DND-41 (cell line): ENCODE measurements at regions not wholly inside any gene's neighbourhood (a gene's known extent, or its start where the extent isn't known, plus 50 kb on each side); places are given as distances from the start of the nearest gene placed in this dataset.

Experiments
- ATAC-seq: fragments of 200-7000 bp; cut with Tn5 transposase; 3 replicates; pipeline ENCODE4 v1.9.1; 2021; ENCODE audit warnings: low read depth; ENCODE audit not compliant: insufficient read depth
- DNase-seq: peaks from one replicate; pipeline ENCODE4 v3.0.0-alpha.2; 2020
- H2AFZ ChIP-seq: 2 replicates; pipeline ENCODE4 v1.6.0; 2012; ENCODE audit warnings: low read depth, low read length
- H3K27ac ChIP-seq: 2 replicates; pipeline ENCODE4 v1.5.1; 2012; ENCODE audit warnings: low read length, inconsistent platforms
- H3K27me3 ChIP-seq: fragments of 200-600 bp; sonication (generic); 2 replicates; pipeline ENCODE4 v1.6.0; 2012; ENCODE audit warnings: low read length, mild to moderate bottlenecking, inconsistent platforms; ENCODE audit not compliant: insufficient read depth, poor library complexity
- H3K36me3 ChIP-seq: 2 replicates; pipeline ENCODE4 v1.5.1; 2012; ENCODE audit warnings: low read length, inconsistent platforms; ENCODE audit not compliant: insufficient read depth
- H3K4me1 ChIP-seq: 2 replicates; pipeline ENCODE4 v1.5.1; 2012; ENCODE audit warnings: mild to moderate bottlenecking, low read length; ENCODE audit not compliant: insufficient read depth
- H3K4me2 ChIP-seq: 2 replicates; pipeline ENCODE4 v1.6.0; 2012; ENCODE audit warnings: mild to moderate bottlenecking, moderate library complexity, low read length, inconsistent platforms; ENCODE audit not compliant: insufficient read depth
- H3K4me3 ChIP-seq, 2 experiments: fragments of 200-600 bp in 1 of 2; shearing (Covaris generic) in 1 of 2; 2 replicates each; pipeline ENCODE4 v1.5.1; 2012 to 2016; ENCODE audit warnings: inconsistent platforms in 2 of 2, low read length in 2 of 2, mild to moderate bottlenecking in 2 of 2, low read depth in 1 of 2, moderate library complexity in 1 of 2
- H3K79me2 ChIP-seq: 2 replicates; pipeline ENCODE4 v1.6.0; 2012; ENCODE audit warnings: low read length, inconsistent platforms; ENCODE audit not compliant: insufficient read depth
- H3K9ac ChIP-seq: 2 replicates; pipeline ENCODE4 v1.6.0; 2012; ENCODE audit warnings: low read depth, mild to moderate bottlenecking, inconsistent platforms, low read length, moderate library complexity
- H3K9me3 ChIP-seq: 2 replicates; pipeline ENCODE4 v1.5.1; 2012; ENCODE audit warnings: low read length, moderate library complexity, mild to moderate bottlenecking, inconsistent platforms; ENCODE audit not compliant: insufficient read depth, severe bottlenecking
- H4K20me1 ChIP-seq: 2 replicates; pipeline ENCODE4 v1.6.0; 2012; ENCODE audit warnings: low read length; ENCODE audit not compliant: insufficient read depth
- EZH2 ChIP-seq: IDR thresholded peaks from 3 replicates; pipeline ENCODE4 v1.6.1; 2012; ENCODE audit warnings: borderline replicate concordance, low read depth, mild to moderate bottlenecking, moderate library complexity, low read length, inconsistent platforms; ENCODE audit not compliant: severe bottlenecking
- TF ChIP-seq, protein P1 (sequence below): IDR thresholded peaks from 2 replicates; pipeline ENCODE4 v1.5.1; 2012; ENCODE audit warnings: borderline replicate concordance, low read length, moderate library complexity, mild to moderate bottlenecking; ENCODE audit not compliant: poor library complexity, severe bottlenecking; ENCODE audit errors: extremely low read depth

DNA sequence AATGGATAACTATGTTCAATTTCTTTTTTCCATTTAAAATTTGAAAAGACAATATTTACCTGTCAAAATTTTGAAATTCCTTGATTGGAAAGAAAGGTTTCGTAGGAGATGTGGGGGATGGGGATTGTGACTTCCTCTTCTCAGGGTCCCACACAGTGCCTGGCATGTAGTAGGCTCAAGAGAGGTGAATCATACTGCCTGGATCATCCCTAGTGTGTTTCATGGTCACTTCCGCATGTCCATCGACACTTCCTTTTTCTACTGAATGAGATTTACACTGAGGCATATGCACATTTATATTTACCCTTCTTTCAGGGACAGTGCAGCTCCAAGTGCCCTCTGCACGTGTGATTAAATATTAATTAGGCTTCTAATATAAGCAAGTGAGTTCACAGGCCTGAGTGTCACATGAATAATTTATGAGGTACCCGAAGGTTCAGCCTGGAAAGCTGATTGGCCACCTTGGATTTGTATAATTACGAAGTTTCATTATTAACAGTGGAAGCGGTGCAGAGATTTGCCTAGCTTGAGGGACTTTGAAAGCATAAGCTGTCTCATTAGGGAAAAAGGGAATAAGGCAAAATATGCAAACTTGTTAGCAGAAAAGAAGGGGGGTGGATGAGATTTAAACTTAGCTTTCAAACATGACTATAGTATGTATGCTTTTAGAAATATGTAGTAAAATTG lies 177.5 kb upstream of the MMS22L start:
- Histone ChIP-seq H3K9me3 (no peaks in the 10 kb centered on the region), H3K27ac (no peak overlapping the region), H3K36me3 (no peaks in the 10 kb centered on the region), H2AFZ (no peak overlapping the region), H3K27me3 (no peaks in the 10 kb centered on the region), H4K20me1 (no peaks in the 10 kb centered on the region), H3K79me2 (no peaks in the 10 kb centered on the region), H3K4me3 (no peak overlapping the region), H3K4me1 (no peaks in the 10 kb centered on the region), H3K4me2 (no peak overlapping the region), H3K9ac (no peak overlapping the region)
- no peak for TF ChIP-seq EZH2
- TF ChIP-seq, protein P1, sequence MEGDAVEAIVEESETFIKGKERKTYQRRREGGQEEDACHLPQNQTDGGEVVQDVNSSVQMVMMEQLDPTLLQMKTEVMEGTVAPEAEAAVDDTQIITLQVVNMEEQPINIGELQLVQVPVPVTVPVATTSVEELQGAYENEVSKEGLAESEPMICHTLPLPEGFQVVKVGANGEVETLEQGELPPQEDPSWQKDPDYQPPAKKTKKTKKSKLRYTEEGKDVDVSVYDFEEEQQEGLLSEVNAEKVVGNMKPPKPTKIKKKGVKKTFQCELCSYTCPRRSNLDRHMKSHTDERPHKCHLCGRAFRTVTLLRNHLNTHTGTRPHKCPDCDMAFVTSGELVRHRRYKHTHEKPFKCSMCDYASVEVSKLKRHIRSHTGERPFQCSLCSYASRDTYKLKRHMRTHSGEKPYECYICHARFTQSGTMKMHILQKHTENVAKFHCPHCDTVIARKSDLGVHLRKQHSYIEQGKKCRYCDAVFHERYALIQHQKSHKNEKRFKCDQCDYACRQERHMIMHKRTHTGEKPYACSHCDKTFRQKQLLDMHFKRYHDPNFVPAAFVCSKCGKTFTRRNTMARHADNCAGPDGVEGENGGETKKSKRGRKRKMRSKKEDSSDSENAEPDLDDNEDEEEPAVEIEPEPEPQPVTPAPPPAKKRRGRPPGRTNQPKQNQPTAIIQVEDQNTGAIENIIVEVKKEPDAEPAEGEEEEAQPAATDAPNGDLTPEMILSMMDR: no peak
- ATAC-seq: no peak
- no peak for DNase-seq

DNA sequence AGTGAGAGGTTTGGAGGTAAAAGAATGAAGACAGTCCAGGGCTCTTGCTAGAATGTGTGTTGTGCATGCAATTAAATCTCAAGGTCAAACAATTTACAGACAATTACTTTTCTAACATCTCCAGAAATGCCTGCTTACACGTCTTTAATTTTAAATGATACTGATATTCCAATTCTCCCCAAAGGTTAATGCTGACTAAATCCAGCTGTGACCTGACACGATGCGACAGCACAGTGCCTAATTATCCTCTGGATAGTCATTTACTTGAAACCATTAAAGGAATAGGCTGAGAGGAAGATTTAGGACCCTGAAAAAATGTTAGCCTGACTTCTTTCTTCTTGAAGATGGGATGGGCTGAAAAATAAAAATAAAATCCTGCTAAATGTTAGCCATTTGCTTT lies 178.2 kb upstream of the MMS22L start:
- no peak for TF ChIP-seq EZH2
- TF ChIP-seq, protein P1: no peak
- no peak overlapping the region for H2AFZ ChIP-seq

DNA sequence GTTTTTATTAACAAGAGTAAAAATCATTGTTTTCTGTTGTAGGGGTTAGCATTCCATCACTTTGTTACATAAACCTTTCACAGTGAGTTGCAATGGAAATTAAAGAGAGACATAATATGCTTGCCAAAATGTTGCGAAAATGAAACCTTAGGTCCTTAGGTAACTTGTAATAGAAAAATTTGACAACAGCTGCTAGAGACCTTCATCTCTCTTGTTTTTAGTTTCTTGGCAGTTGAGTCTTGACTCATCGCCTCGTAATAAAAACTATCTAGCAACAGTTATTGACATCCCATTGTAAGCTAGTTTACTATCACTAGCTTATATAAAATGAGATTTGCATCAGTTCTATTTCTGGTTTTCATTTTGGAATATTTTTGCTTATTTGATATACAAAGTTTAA lies 179.0 kb upstream of the MMS22L start:
- Histone ChIP-seq H3K36me3 (no peaks in the 10 kb centered on the region), H3K4me1 (no peaks in the 10 kb centered on the region), H2AFZ (no peak overlapping the region), H3K79me2 (no peaks in the 10 kb centered on the region), H3K4me3 (no peak overlapping the region), H3K27ac (no peak overlapping the region), H3K9ac (no peak overlapping the region), H3K4me2 (no peak overlapping the region), H3K9me3 (no peaks in the 10 kb centered on the region), H3K27me3 (no peaks in the 10 kb centered on the region), H4K20me1 (no peaks in the 10 kb centered on the region)
- ATAC-seq (no peak), DNase-seq (no peak)
- TF ChIP-seq EZH2: no peak
- TF ChIP-seq, protein P1: no peak

More for the DNA sequence above, 178.2 kb upstream of the MMS22L start:
- DNase-seq: no peak
- Histone ChIP-seq H3K27me3 (no peaks in the 10 kb centered on the region), H3K4me3 (no peak overlapping the region), H3K27ac (no peak overlapping the region), H3K79me2 (no peaks in the 10 kb centered on the region), H3K4me1 (no peaks in the 10 kb centered on the region), H4K20me1 (no peaks in the 10 kb centered on the region), H3K36me3 (no peaks in the 10 kb centered on the region), H3K4me2 (no peak overlapping the region), H3K9ac (no peak overlapping the region), H3K9me3 (no peaks in the 10 kb centered on the region)
- no peak for ATAC-seq
